ENCODE measurements at regions not wholly inside any gene's neighbourhood (a gene's known extent, or its start where the extent isn't known, plus 50 kb on each side); places are given as distances from the start of the nearest gene placed in this dataset.

GRCh38 chr6:23177806-23178205 is 608.4 kb downstream of the HDGFL1 start:
- H3K36me3 ChIP-seq (replicated peaks; ENCODE audit: low read depth, low read length): no peaks in the 10 kb centered on the region
- no peaks in the 10 kb centered on the region for H3K9me3 ChIP-seq (ENCODE audit: insufficient read depth, low read length)
- H3K4me1 ChIP-seq (ENCODE audit: low read length): no peaks in the 10 kb centered on the region
- no peaks in the 10 kb centered on the region for H3K27me3 ChIP-seq (ENCODE audit: low read depth, low read length)
- H3K4me2 ChIP-seq (ENCODE audit: low read length): no peak overlapping the region
- no peaks in the 10 kb centered on the region for H3K79me2 ChIP-seq (ENCODE audit: low read length)
- H3K27ac ChIP-seq (ENCODE audit: low read length): no peak overlapping the region
- no peak for TF ChIP-seq CTCF (IDR thresholded peaks at IDR 0.05; ENCODE audit: low read depth, low read length)
- TF ChIP-seq EZH2phosphoT487 (IDR thresholded peaks at IDR 0.05; ENCODE audit: low read depth): no peak
- no peak overlapping the region for H3K4me3 ChIP-seq (ENCODE audit: low read length)
- no peak overlapping the region for H3K9ac ChIP-seq (ENCODE audit: low read length)
- no peak overlapping the region for H2AFZ ChIP-seq (ENCODE audit: low read depth, low read length)
- H4K20me1 ChIP-seq (ENCODE audit: insufficient read depth, low read length): no peaks in the 10 kb centered on the region

GRCh38 chr6:23179994-23180393 is 610.6 kb downstream of the HDGFL1 start:
- Histone ChIP-seq H3K4me1 (ENCODE audit: low read length) (no peaks in the 10 kb centered on the region), H3K4me3 (ENCODE audit: low read length) (no peak overlapping the region), H3K79me2 (ENCODE audit: low read length) (no peaks in the 10 kb centered on the region), H3K27me3 (ENCODE audit: low read depth, low read length) (no peaks in the 10 kb centered on the region), H3K36me3 (replicated peaks; ENCODE audit: low read depth, low read length) (no peaks in the 10 kb centered on the region), H3K27ac (ENCODE audit: low read length) (no peak overlapping the region), H3K4me2 (ENCODE audit: low read length) (no peak overlapping the region), H3K9ac (ENCODE audit: low read length) (no peak overlapping the region), H2AFZ (ENCODE audit: low read depth, low read length) (no peak overlapping the region), H4K20me1 (ENCODE audit: insufficient read depth, low read length) (no peaks in the 10 kb centered on the region), H3K9me3 (ENCODE audit: insufficient read depth, low read length) (no peaks in the 10 kb centered on the region)
- TF ChIP-seq CTCF (IDR thresholded peaks at IDR 0.05; ENCODE audit: low read depth, low read length): no peak
- TF ChIP-seq EZH2phosphoT487 (IDR thresholded peaks at IDR 0.05; ENCODE audit: low read depth): no peak

GRCh38 chr6:23180504-23181293 is 611.3 kb downstream of the HDGFL1 start:
- H2AFZ ChIP-seq (ENCODE audit: low read depth, low read length): no peak overlapping the region
- no peak overlapping the region for H3K9ac ChIP-seq (ENCODE audit: low read length)
- no peak overlapping the region for H3K4me2 ChIP-seq (ENCODE audit: low read length)
- no peaks in the 10 kb centered on the region for H3K36me3 ChIP-seq (replicated peaks; ENCODE audit: low read depth, low read length)
- H3K79me2 ChIP-seq (ENCODE audit: low read length): no peaks in the 10 kb centered on the region
- no peaks in the 10 kb centered on the region for H3K9me3 ChIP-seq (ENCODE audit: insufficient read depth, low read length)
- TF ChIP-seq CTCF (IDR thresholded peaks at IDR 0.05; ENCODE audit: low read depth, low read length): no peak
- no peak for TF ChIP-seq EZH2phosphoT487 (IDR thresholded peaks at IDR 0.05; ENCODE audit: low read depth)
- no peaks in the 10 kb centered on the region for H4K20me1 ChIP-seq (ENCODE audit: insufficient read depth, low read length)
- no peaks in the 10 kb centered on the region for H3K4me1 ChIP-seq (ENCODE audit: low read length)
- no peak overlapping the region for H3K4me3 ChIP-seq (ENCODE audit: low read length)
- no peaks in the 10 kb centered on the region for H3K27me3 ChIP-seq (ENCODE audit: low read depth, low read length)
- H3K27ac ChIP-seq (ENCODE audit: low read length): no peak overlapping the region

- Histone ChIP-seq H2AFZ (ENCODE audit: low read depth, low read length) (no peak overlapping the region), H3K27ac (ENCODE audit: low read length) (no peak overlapping the region), H3K4me3 (ENCODE audit: low read length) (no peak overlapping the region)
Observed at GRCh38 chr6:23181356-23182110, 612.2 kb downstream of the HDGFL1 start.

More at GRCh38 chr6:23181356-23182110, 612.2 kb downstream of the HDGFL1 start:
- H3K79me2 ChIP-seq (ENCODE audit: low read length): no peaks in the 10 kb centered on the region
- H3K4me2 ChIP-seq (ENCODE audit: low read length): no peak overlapping the region
- no peaks in the 10 kb centered on the region for H3K9me3 ChIP-seq (ENCODE audit: insufficient read depth, low read length)
- H3K4me1 ChIP-seq (ENCODE audit: low read length): no peaks in the 10 kb centered on the region
- no peaks in the 10 kb centered on the region for H3K27me3 ChIP-seq (ENCODE audit: low read depth, low read length)
- no peaks in the 10 kb centered on the region for H4K20me1 ChIP-seq (ENCODE audit: insufficient read depth, low read length)
- H3K36me3 ChIP-seq (replicated peaks; ENCODE audit: low read depth, low read length): no peaks in the 10 kb centered on the region
- no peak overlapping the region for H3K9ac ChIP-seq (ENCODE audit: low read length)
- TF ChIP-seq EZH2phosphoT487 (IDR thresholded peaks at IDR 0.05; ENCODE audit: low read depth) (no peak), CTCF (IDR thresholded peaks at IDR 0.05; ENCODE audit: low read depth, low read length) (no peak)

Data from OCI-LY3 (cell line).